GM18508 (cell line): ENCODE measurements at regions not wholly inside any gene's neighbourhood (a gene's known extent, or its start where the extent isn't known, plus 50 kb on each side); places are given as distances from the start of the nearest gene placed in this dataset.

Experiments used
- ATAC-seq: cut with Tn5 transposase; IDR thresholded peaks from one replicate; pipeline ENCODE4 v1.9.1; 2021; ENCODE audit warnings: moderate number of reproducible peaks; ENCODE audit not compliant: insufficient read depth, unreplicated experiment

GRCh38 chr13:60944863-60945262 lies 470.8 kb downstream of the PCDH20 start:
- no peak for ATAC-seq

GRCh38 chr13:60944016-60944415 lies 471.6 kb downstream of the PCDH20 start:
- ATAC-seq: no peak

DNA sequence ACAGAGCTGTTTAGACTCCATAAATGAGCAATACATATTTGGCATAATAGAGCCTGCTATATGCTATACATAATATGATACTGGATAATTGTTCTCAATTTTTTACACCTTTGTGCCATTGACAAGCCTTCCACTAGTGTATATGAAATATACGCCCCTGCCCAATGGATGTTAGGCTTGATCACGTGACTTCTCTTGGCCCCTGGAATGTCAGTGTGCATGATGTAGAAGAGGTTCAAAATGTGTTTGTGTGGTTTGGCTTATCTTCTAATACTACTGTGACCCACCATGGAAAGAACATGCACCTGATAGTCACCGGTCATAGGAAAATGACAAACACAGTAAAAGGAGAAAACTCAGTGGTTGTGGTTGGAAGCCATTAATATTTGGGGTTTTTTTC lies 479.4 kb downstream of the PCDH20 start:
- ATAC-seq: no peak

DNA sequence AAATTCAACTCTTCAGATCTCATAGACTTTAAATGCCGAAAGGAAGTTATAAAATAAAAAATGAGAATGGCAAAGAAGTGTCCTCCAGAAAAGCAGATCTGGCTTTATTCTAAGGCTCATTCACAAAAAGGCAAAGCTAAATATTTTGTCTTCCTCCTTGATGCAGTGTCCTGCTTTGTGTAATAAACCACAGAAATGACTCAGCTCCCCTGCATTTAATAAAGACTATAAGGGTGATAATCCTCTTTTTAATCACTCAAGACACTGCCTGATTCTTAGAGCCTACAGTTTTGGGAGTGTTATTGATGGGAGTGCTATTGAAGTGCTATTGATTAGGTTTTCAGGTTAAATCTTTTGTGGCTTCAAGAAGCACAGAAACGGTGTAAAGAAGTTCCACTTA lies 482.0 kb downstream of the PCDH20 start:
- no peak for ATAC-seq

DNA sequence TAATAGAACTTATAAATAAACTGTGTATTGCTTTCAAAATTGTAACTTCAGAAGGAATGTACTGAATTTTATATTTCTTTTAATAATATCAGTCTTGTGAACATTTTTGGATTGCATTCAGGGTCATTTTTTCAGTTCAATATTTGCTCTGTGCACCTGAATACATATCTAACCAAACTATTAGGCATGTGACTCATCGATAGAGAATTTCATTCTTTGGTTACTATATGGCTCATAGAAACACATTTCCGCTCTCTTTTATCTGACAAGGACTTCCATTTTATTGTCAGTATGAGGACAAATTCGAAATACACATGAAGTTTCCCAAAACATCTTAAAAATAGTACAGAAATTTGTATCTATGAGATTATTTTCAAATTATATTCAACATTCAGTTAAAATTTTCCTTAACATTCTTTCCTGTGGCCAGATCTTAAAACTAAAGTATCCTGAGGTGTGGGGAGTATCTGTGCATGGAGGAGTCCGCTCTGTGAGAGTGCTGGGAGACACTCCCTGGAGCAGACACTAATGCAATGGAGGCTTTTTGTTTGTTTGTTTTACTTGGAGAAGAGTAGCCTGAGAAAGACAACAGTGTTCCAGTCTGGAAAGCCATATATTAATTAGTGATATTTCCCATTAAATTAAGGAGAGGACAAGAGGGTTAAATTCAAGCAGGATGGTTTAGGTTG lies 483.6 kb downstream of the PCDH20 start:
- no peak for ATAC-seq

GRCh38 chr13:60925686-60926085 lies 490.0 kb downstream of the PCDH20 start:
- ATAC-seq: no peak

- no peak for ATAC-seq
Measured at GRCh38 chr13:60924856-60925255, 490.8 kb downstream of the PCDH20 start.

DNA sequence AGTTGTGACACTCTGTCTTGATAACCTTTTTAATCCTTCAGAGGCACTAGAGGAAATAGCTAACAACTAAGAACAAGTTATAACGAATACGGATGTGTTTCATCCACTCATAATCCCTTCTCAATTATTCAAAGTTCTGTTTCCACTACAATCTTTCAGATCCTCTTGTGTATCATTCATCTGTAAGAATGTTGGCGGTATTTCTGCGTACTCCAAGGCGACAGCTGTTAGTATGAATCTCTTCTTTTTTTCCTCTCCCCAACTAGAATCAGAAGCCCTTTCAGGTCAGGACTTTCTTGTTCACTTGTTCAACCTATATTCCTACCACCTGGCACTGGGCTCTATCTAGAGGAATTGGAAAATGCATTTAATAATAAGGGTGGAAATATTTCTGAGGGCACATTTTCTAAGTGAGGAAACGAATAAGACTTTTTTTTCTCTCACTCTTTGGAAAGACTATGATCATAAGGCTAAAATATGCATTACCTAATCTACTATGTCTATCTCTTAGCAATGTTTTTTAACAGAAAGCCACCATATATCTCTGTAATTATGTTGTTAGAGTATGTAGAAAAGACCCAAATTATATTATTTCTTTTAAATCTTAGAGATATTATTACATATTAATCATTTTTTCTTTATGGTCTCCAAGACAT lies 492.9 kb downstream of the PCDH20 start:
- ATAC-seq: no peak

GRCh38 chr13:60893801-60894200 lies 496.8 kb downstream of the TDRD3 start:
- no peak for ATAC-seq

GRCh38 chr13:60887711-60888110 lies 490.7 kb downstream of the TDRD3 start:
- no peak for ATAC-seq

DNA sequence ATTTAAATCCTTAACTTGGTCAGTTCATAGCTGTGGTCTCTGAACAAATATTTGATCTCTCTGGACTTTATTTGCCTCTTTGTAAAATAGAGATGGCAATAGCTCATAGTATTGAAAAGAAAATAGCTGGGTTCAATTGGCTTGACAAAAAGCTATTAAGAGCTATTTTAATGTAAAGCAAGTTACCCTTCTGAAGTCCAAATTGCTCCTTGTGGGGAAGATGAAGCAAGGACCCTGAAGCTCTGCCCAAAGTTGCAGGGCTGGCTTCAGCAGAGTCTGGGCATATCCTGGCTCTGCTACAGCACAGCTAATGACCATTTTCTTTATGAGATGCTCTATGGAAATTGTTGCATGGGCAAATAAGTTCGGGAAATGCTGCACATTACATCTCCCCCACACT lies 484.5 kb downstream of the TDRD3 start:
- ATAC-seq: no peak

GRCh38 chr13:60873116-60873515 lies 476.1 kb downstream of the TDRD3 start:
- ATAC-seq: no peak

DNA sequence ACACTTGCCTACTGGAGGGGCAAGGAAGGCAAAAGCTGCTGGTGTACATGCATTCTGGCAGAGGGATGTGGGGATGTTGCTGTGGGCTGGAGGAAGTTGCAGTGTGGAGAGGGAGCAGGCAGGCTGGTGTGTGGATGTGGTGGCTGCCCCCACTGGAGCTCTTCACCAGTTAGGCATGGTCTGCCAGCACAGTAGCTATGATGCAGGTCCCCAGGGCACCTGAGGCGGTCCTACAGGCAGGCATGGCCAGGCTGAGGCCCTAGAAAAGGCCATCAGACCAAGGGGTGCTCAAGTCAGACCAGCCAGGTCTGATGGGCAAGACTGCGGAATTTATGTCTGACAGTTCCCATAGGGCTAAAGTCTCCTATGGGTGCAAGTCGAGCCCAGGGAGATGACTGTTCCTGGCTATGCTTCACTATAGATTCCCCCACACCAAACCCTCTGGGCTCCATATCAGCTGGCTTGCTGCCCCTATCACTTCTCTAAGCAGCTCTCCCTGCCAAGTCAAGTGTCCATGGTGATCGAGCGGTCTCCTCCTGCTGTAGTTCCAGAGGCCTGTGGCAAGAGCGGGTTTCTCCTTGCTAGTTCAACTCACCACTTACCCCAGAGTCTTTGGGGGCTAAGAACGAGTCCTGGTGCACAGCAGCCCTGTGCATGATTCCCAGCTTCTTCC lies 473.1 kb downstream of the TDRD3 start:
- no peak for ATAC-seq

DNA sequence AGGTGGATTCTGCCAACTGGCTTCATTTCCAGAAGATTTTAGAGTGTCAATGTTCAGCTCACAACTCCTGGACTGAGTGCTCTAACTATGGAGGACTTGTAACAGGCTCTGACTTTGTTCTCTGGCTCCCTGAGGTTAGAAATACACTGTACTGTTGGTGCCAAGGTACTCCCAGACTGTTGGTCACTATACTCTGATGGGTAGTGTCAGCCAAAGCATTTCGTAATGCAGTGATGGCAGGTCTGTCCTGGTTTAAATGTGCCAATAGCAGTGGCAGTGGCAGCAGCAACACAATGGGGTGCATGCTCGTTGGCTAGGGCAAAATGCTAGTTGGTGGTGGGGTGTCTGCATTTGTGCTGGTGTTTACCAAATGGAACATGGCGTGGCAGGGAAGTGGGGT lies 472.2 kb downstream of the TDRD3 start:
- ATAC-seq: no peak

DNA sequence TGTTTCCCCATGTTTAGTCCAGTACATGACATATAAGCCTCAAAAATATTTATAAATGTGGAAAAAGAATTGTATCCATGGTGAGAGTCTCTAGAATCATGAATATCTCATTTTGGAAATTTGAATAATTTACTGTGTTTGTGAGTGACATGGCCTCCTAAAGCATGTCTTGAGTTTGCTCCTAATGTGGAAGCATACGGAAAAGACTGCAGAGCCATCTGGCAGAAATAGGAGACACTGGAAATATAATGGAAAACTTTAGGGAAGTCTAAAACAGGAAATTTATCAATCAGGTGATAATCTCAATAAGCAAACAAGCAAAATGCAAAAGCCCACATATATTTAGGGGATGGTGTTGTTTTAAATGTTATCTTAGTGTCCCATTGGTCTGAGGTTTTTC lies 465.0 kb downstream of the TDRD3 start:
- ATAC-seq: no peak

DNA sequence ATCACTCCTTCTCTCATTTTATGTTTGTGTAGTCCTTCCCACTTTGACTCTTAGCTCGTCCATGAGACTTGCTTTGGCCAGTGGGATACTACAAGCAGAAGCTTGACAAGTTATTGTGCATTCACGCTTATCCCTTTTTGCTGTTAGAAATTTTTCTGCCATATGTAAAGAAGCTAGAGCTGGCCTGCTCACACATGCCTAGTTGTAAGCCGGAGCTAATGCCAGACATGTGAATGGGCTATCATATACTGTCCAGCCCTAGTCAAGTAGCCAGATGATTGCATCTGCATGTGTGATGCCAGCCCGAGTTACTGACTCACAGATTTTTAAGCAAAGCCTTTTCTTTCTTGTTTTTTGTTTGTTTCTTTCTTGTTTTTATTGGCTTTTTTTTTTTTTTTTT lies 460.7 kb downstream of the TDRD3 start:
- ATAC-seq: no peak

- no peak for ATAC-seq
Measured at GRCh38 chr13:60852886-60853285, 455.9 kb downstream of the TDRD3 start.

DNA sequence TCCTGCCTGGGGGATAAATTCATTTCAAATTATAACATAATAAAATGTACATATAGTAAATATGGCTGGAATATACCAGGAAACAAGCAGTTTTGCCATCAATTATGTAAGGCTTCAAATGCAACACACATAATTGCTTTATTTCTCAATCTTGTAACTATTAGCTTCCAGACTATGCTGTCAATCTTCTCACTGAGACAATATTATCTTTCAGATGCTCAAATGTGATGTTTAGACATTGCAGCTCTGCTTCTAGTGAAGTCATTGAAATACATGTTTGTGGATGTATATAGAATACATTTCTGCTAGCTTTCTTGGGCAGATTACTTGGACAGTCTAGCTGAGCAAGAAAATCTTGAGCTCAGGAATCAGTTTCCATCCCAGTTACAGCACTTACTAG lies 454.4 kb downstream of the TDRD3 start:
- ATAC-seq: no peak

GRCh38 chr13:60850526-60850925 lies 453.5 kb downstream of the TDRD3 start:
- ATAC-seq: no peak

- no peak for ATAC-seq
Measured at GRCh38 chr13:60838581-60838980, 441.6 kb downstream of the TDRD3 start.

GRCh38 chr13:60837806-60838205 lies 440.8 kb downstream of the TDRD3 start:
- ATAC-seq: no peak

DNA sequence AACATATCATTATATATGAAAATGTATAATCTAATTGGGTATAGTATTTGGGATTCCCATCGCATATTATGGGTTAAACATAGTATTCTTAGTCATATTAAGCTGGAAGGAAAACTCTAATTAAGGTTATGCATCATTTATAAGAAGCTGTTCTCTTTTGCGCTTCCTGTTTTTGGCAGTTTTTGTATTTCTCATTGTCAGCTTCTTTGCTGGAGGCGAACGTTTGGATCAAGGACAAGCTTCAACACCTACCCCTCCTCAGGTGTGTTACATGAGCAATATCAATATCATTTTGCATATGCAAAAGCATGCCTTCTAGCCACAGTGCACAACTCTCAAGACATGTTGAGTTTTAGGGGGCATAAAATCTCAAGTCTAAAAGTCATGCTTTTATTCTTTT lies 439.8 kb downstream of the TDRD3 start:
- no peak for ATAC-seq
